ENCODE measurements at regions not wholly inside any gene's neighbourhood (a gene's known extent, or its start where the extent isn't known, plus 50 kb on each side); places are given as distances from the start of the nearest gene placed in this dataset.

GRCh38 chr18:46421973-46422551, 235.0 kb downstream of the LOXHD1 start:
- TF ChIP-seq CTCF (IDR thresholded peaks at IDR 0.05) (no peak), POLR2A (IDR thresholded peaks at IDR 0.05) (no peak)
